RCC 7860 (cell line): ENCODE measurements at regions not wholly inside any gene's neighbourhood (a gene's known extent, or its start where the extent isn't known, plus 50 kb on each side); places are given as distances from the start of the nearest gene placed in this dataset.
"Not testable (repeated sequence)": the region's sequence is repeated elsewhere in the genome, so short reads cannot be mapped to it uniquely, and the experiment has no call there.

Source experiments
- DNase-seq: peaks from one replicate; pipeline ENCODE4 v3.0.0-alpha.2; 2015; ENCODE audit warnings: low spot score
- FAIRE-seq: peaks from 2 replicates; lab custom pipeline; 2012; peaks lifted over from hg19 to GRCh38; lab: Jason Lieb, UNC

DNA sequence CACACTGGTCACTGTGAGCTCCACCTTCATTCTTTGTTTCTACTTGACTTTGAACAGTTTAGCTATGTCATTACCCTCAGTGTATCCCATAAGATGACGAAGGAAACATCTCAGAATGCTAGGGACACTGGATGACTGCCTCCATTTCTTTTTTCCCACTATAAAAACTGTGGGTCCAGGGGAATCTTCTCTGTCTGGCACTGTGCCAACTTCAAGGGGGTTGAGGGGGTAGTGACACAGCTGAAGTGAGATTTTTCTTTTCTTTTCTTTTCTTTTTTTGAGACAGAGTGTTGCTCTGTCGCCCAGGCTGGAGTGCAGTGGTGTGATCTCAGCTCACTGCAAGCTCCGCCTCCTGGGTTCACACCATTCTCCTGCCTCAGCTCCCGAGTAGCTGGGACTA is 302.6 kb upstream of the TARS1 start:
- not testable (repeated sequence) for DNase-seq, FAIRE-seq

- FAIRE-seq = peak; percentile 52
- DNase-seq = no peak
These were observed 297.2 kb upstream of the TARS1 start for GRCh38 chr5:33143405-33144123.

DNA sequence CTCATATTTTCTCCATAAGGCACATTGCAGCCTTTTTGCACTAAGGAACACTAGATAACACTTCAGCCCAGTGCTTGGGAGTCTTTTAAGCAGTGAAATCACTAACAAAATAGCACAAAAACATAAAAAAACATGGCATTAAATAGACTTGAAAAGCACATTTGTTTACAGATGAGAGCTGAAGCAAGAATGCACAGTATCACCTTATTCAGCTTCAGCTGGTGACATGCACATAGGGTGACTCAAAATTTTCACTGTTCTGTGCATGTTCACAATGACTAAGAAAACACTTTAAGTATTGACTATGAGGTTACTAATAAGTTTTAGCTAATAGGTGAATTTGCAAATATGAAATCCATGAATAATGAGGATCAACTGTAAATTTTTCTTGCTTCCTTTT is 293.9 kb upstream of the TARS1 start:
- DNase-seq = no peak
- FAIRE-seq = no peak

DNA sequence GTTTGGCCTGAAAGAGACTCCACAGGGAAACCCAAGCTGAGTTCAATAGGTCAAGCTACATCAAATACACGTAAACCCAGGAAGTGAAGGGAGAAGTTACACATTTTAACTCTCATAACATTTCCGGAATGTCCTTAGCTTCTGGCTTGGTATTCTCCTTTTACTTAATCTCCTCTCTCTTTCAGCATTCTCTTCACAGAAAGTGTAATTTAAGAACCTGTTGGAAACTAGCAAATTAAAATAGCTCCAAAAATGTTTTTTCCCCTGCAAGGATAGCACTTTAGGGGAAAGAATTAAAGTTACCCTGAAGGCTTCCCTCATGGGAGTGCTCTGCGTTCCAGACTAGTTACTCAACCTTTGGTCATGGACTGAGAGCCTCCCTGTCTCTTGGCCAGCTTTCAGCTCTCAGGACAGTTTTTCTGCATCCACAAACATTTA is 292.7 kb upstream of the TARS1 start:
- peak; percentile 93 for FAIRE-seq

GRCh38 chr5:33153372-33153771 is 287.4 kb upstream of the TARS1 start:
- DNase-seq (no peak), FAIRE-seq (no peak)

More for the DNA sequence above, 292.7 kb upstream of the TARS1 start:
- DNase-seq = peak; percentile 82

DNA sequence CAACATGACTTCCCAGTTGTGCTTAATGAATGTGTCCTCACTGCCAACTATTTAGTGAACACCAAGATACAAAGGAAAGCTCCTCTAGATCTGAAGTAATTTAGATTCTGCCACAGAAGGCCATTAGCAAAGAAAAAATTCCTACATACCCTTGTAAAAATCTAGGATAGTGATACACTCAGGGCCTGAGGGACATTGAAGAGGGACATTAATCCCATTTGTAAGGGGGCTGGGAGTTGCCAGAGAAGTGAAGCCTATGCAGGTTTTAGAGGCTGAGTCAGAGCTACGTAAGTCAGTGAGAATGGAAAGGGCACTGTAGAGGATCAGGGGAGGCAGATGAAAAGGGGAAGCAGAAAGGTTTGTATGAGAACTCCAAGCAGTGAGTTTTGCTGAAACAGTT is 286.9 kb upstream of the TARS1 start:
- no peak for DNase-seq
- no peak for FAIRE-seq

- DNase-seq = no peak
- FAIRE-seq = no peak
These were observed 279.9 kb upstream of the TARS1 start for GRCh38 chr5:33160871-33161270.

DNA sequence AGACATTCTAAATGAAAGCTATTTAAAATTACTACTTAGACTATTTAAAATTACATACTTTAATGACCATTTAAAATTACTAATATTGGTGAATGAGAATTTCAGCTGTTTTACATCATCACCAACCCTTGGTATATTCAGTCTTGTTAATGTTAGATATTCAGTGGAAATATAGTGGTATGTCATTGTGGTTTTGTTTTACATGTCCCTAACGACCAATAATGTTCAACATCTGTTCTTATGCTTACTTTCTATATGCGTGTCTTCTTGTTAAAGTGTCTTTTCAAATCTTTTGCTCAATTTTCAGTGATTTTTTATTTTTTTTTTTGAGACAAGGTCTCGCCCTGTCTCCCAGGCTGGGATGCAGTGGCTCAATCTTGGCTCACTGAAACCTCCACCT is 279.3 kb upstream of the TARS1 start:
- FAIRE-seq (no peak), DNase-seq (no peak)

GRCh38 chr5:33162057-33162456 is 278.7 kb upstream of the TARS1 start:
- DNase-seq (no peak), FAIRE-seq (no peak)

DNA sequence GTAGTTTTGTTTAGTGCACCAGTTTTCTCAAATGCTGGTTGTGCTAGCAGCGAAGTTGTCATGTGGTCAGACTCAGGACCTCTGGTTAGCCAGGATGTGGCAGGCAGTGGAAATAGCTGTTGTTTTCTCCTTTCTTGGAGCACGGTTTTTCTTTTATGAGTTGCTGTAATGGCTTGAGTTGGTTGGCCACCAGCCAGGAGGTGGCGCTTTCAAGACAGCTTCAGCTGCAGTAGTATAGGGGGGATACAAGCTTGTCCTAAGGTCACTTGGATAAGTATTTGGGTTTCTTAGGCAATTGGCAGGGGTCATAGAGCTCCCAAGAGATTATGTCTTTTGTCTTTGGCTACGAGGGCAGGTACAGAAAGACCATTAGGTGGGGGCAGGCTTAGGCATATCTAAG is 274.2 kb upstream of the TARS1 start:
- no peak for FAIRE-seq
- DNase-seq = no peak

DNA sequence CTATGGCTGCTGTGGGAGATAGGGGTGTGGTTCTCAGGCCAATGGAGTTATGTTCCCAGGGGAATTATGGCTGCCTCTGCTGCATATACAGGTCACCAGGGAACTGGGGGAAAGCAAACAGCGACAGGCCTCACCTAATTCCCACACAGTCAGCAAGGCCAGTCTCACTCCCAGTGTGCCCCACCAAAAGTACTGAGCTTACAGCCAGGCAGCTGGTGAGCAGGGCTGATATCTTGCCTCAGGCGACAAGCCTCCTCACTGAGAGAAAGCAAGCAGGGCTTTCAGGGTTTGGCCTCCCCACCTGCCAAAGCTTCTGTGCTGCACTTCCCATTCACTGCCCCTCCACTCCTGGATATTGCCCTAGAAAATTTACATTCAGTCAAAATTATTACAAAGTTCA is 273.8 kb upstream of the TARS1 start:
- DNase-seq (no peak), FAIRE-seq (no peak)

DNA sequence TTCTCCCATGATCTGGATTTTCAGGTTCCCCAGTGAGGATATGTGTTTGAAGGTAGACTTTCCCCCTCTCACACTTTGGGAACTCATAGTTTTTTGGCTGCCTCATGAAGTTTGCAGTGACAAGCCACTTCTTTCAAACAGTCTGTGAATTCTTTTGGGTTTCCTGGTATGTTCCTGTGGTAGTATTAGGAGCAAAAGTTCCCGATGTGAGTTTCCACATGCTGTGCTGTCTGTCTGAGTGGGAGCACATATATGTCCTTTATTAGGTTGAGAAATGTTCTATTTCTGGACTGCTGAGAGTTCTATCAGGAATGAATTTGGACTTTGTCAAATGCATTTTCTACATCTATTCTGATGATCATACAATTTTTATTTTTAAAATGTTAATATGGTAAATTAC is 273.2 kb upstream of the TARS1 start:
- no peak for FAIRE-seq
- DNase-seq = no peak

- DNase-seq (no peak), FAIRE-seq (no peak)
These were observed 270.4 kb upstream of the TARS1 start for GRCh38 chr5:33170411-33170810.

DNA sequence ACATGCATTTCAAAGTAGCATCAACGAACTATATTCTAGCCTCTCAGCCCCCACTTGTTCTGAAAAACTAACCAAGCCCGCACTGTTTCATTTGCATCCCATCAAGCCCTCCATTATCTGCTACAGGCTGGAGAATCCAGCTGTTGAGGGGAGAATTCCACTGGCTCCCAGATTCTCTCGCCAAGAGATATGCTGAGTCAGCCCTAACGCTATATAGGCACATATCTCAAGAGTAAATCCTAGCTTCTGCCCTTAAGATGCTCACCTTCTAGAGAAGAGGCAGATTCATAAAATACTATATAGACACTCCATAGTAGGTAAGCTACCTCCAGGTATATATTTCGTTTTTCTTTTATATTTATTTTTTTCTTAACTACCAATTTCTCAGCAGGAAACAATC is 266.4 kb upstream of the TARS1 start:
- FAIRE-seq (no peak), DNase-seq (no peak)

GRCh38 chr5:33179301-33179700 is 261.5 kb upstream of the TARS1 start:
- FAIRE-seq (no peak), DNase-seq (no peak)

DNA sequence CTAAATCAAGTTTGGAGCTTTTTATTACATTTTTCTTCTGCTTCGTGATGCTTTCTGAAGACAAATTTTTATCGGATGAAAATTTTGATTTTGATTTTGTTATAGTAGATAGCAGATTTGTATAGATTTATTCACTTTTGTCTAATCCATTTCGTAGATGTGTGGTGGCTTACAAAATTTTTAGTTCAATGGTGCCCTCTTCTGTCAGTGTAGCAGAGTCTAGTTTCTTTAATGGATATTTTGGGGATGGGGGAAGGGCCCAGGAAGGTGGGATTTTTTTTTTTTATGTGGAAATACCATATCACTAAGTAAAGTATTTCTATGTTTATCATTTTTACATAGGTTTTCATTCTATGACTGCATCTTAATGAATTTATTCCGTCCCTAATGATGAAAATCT is 259.9 kb upstream of the TARS1 start:
- peak; percentile 78 for FAIRE-seq
- DNase-seq = peak; percentile 46

GRCh38 chr5:33182986-33183385 is 257.8 kb upstream of the TARS1 start:
- FAIRE-seq = no peak
- no peak for DNase-seq

DNA sequence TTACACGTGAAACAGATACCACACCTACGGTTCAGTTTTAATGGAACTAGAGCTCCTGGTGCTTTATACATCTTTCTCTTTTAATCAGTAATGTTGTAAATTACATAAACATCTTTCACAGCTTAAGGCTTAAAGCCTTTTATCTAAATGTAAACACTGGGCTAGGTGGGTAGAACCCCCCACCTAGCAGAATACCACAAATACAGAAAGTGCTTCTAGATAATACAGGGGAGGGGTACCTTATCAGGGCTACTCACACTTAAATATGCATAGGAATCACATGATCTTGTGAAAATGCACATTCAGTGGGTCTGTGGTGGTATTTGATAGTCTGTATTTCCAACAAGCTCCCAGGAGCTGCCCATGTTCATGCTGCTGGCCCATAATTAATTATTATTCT is 256.4 kb upstream of the TARS1 start:
- no peak for FAIRE-seq
- no peak for DNase-seq

DNA sequence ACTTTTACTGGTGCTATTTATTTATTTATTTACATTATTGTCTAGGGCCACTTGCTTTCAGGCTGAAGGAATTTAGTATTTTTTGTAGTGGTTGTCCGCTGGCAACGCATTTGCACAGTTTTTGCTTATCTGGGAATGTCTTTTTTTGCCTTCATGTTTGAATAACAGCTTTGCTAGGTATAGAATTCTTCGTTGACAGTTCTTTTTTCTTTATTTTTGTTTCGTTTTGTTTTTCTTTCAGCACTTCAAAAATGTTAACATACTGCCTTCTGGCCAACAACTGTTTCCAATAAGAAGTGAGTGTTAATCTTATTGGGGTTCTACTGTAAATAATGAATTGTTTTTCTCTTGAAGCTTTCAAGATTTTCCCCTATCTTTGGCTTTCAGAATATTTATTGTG is 252.7 kb upstream of the TARS1 start:
- no peak for FAIRE-seq
- no peak for DNase-seq

DNA sequence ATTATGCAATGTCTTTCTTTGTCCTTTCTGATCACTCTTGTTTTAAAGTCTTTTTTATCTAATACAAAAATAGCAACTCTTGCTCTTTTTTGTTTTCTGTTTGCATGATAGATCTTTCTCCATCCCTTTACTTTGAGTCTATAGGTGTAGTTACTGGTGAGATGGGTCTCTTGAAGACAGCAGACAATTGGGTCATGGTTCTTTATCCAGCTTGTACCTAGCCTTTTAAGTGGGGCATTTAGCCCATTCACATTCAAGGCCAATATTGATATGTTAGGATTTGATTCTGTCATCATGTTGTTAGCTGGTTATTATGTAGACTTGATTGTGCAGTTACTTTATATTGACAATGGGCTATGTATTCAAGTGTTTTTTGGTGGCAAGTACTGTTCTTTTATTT is 245.9 kb upstream of the TARS1 start:
- FAIRE-seq (no peak), DNase-seq (no peak)

GRCh38 chr5:33195431-33196165 is 245.2 kb upstream of the TARS1 start:
- DNase-seq = no peak
- no peak for FAIRE-seq

DNA sequence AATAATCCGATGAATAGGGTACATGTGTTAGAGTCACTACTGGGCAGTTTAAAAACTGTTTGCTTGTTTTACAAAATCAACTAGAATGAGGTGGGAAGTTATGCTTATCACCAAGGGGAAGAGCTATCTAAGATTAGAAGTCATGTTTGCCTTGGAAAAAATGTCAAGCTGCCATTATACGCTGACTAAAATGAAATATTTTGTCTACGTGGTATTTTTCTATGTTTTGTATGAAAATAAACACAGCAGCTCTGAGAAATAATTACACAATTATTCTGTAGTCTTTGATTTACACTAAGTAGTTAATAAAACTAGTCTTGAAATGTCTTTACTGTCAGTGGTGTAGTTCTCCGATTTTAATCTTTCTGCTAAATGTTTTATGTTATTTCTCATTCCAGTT is 241.9 kb upstream of the TARS1 start:
- no peak for DNase-seq

More for the DNA sequence above, 241.9 kb upstream of the TARS1 start:
- FAIRE-seq = peak; percentile 38
